K562 (cell line): ENCODE measurements at regions not wholly inside any gene's neighbourhood (a gene's known extent, or its start where the extent isn't known, plus 50 kb on each side); places are given as distances from the start of the nearest gene placed in this dataset.

Experiments used
- ATAC-seq: fragments of 200-7000 bp; cut with Tn5 transposase; 3 replicates; pipeline ENCODE4 v1.9.1; 2020; ENCODE audit warnings: moderate library complexity
- BruUV-seq: library from RNA; stranded (reverse); fragments of 400-500 nt; replicated peaks from 2 replicates; lab custom pipeline; 2021; lab: Mats Ljungman, UMichigan
- CTCF ChIA-PET: fragments of 300-600 bp; formaldehyde crosslinking; extraction: SDS; loops from one replicate; lab custom pipeline; 2021; ENCODE audit warnings: low intra/inter-chr PET ratio; lab: Yijun Ruan, JAX
- POLR2A ChIA-PET: fragments of 300-600, 350-650 bp; sonication (Branson Sonifier 250); formaldehyde crosslinking; extraction: SDS; loops from one replicate; lab custom pipeline; 2021; ENCODE audit warnings: antibody characterized with exemption, inconsistent platforms; lab: Yijun Ruan, JAX
- DNase-seq, 4 experiments: peaks; one replicate each; pipeline versions ENCODE4 v3.0.0 to v3.0.0-alpha.2; 2011 to 2018; ENCODE audit warnings: low spot score in 3 of 4, mixed read lengths in 3 of 4; ENCODE audit errors: extremely low read depth in 1 of 4
- FAIRE-seq: peaks from 2 replicates; lab custom pipeline; 2011; peaks lifted over from hg19 to GRCh38; lab: Jason Lieb, UNC
- H2AFZ ChIP-seq: 2 replicates; pipeline ENCODE4 v1.6.0; 2011; ENCODE audit warnings: low read depth, low read length, control low read depth, inconsistent platforms
- H3K27ac ChIP-seq: fragments of 200-600 bp; 3 replicates; pipeline ENCODE4 v1.8.0; 2011; ENCODE audit warnings: low read depth, mild to moderate bottlenecking, control low read depth, inconsistent platforms, low read length, moderate library complexity, mixed read lengths; ENCODE audit errors: extremely low read depth
- H3K27me3 ChIP-seq, 2 experiments: fragments of 300-600 bp in 1 of 2; 2 replicates in 1 of 2; 3 replicates in 1 of 2; pipeline versions ENCODE4 v1.6.0 to v1.8.0; 2011; ENCODE audit warnings: inconsistent platforms in 2 of 2, low read length in 2 of 2, mild to moderate bottlenecking in 1 of 2, mixed read lengths in 1 of 2, moderate library complexity in 1 of 2; ENCODE audit not compliant: control insufficient read depth in 2 of 2, insufficient read depth in 2 of 2
- H3K36me3 ChIP-seq: fragments of 300-600 bp; 3 replicates; pipeline ENCODE4 v1.8.0; 2011; ENCODE audit warnings: mild to moderate bottlenecking, low read length, inconsistent platforms; ENCODE audit not compliant: control insufficient read depth, insufficient read depth
- H3K4me1 ChIP-seq, 2 experiments: fragments of 200-600 bp in 1 of 2; replicated peaks in 1 of 2; 2 replicates in 1 of 2; 3 replicates in 1 of 2; pipeline versions ENCODE4 v1.5.1 to v1.8.0; 2011; ENCODE audit warnings: inconsistent platforms in 2 of 2, low read length in 2 of 2, mild to moderate bottlenecking in 1 of 2, mixed read lengths in 1 of 2, moderate library complexity in 1 of 2; ENCODE audit not compliant: control insufficient read depth in 2 of 2, insufficient read depth in 2 of 2
- H3K4me2 ChIP-seq: 2 replicates; pipeline ENCODE4 v1.6.1; 2011; ENCODE audit warnings: low read length, control low read depth, inconsistent platforms, mixed read lengths; ENCODE audit not compliant: insufficient read depth
- H3K4me3 ChIP-seq: fragments of 200-600 bp; sonication (generic), shearing (Covaris generic); 2 replicates; pipeline ENCODE4 v1.5.1; 2016; ENCODE audit warnings: control low read depth, inconsistent platforms
- H3K79me2 ChIP-seq: fragments of 200-600 bp; 3 replicates; pipeline ENCODE4 v1.8.0; 2011; ENCODE audit warnings: low read length, inconsistent platforms; ENCODE audit not compliant: control insufficient read depth, insufficient read depth
- H3K9ac ChIP-seq, 2 experiments: 2 replicates each; pipeline versions ENCODE4 v1.6.0 to v1.6.1; 2011; ENCODE audit warnings: low read depth in 2 of 2, low read length in 2 of 2, control low read depth in 1 of 2, inconsistent platforms in 1 of 2, mild to moderate bottlenecking in 1 of 2, mixed read lengths in 1 of 2; ENCODE audit not compliant: insufficient read depth in 1 of 2
- H3K9me1 ChIP-seq: one replicate; pipeline ENCODE4 v1.6.0; 2011; ENCODE audit warnings: inconsistent platforms, mild to moderate bottlenecking, low read length, moderate library complexity; ENCODE audit not compliant: control insufficient read depth, insufficient read depth
- H3K9me3 ChIP-seq: replicated peaks from 2 replicates; pipeline ENCODE4 v1.5.1; 2011; ENCODE audit warnings: low read depth, low read length, inconsistent platforms; ENCODE audit not compliant: control insufficient read depth, insufficient read depth
- H4K20me1 ChIP-seq: replicated peaks from 2 replicates; pipeline ENCODE4 v1.6.1; 2011; ENCODE audit warnings: low read length, inconsistent platforms, mixed read lengths; ENCODE audit not compliant: control insufficient read depth, insufficient read depth
- DMBX1 ChIP-seq: fragments of 250-450 bp; sonication (Bioruptor Pico); IDR thresholded peaks from 2 replicates; pipeline ENCODE4 v1.8.0; 2022; ENCODE audit warnings: inconsistent platforms, mild to moderate bottlenecking, moderate library complexity, borderline replicate concordance
- EP300 ChIP-seq: IDR thresholded peaks from 2 replicates; pipeline ENCODE4 v1.6.1; 2012; ENCODE audit warnings: low read length, improper control_type of control experiment
- HDAC6 ChIP-seq: IDR thresholded peaks from 2 replicates; pipeline ENCODE4 v1.6.1; 2012; ENCODE audit warnings: low read depth, mild to moderate bottlenecking, control low read depth, inconsistent platforms, low read length, moderate library complexity
- MECOM ChIP-seq: fragments of 250-450 bp; sonication (Bioruptor Pico); IDR thresholded peaks from 2 replicates; pipeline ENCODE4 v1.8.0; 2022; ENCODE audit warnings: inconsistent platforms
- MEIS2 ChIP-seq: fragments of 450-650 bp; IDR thresholded peaks from 2 replicates; pipeline ENCODE4 v1.6.1; 2014; ENCODE audit warnings: mild to moderate bottlenecking; ENCODE audit not compliant: partially characterized antibody
- RBM15 ChIP-seq: fragments of 200-400 bp; formaldehyde crosslinking; IDR thresholded peaks from 2 replicates; pipeline ENCODE4 v1.6.1; 2018; ENCODE audit warnings: mild to moderate bottlenecking, low read length, moderate library complexity; ENCODE audit not compliant: insufficient read depth
- ZBTB2 ChIP-seq: fragments of 450-650 bp; IDR thresholded peaks from 2 replicates; pipeline ENCODE4 v1.6.1; 2016; ENCODE audit warnings: antibody characterized with exemption
- ZBTB33 ChIP-seq: sonication (generic); formaldehyde crosslinking; IDR thresholded peaks from 2 replicates; pipeline ENCODE4 v1.8.1; 2023; ENCODE audit warnings: mild to moderate bottlenecking, missing genetic modification reagents
- ZFP1 ChIP-seq: fragments of 450-650 bp; formaldehyde crosslinking; IDR thresholded peaks from 2 replicates; pipeline ENCODE4 v1.4.0; 2020; ENCODE audit warnings: mild to moderate bottlenecking, mixed read lengths
- ZNF3 ChIP-seq: fragments of 250-450 bp; sonication (Bioruptor Pico); IDR thresholded peaks from 2 replicates; pipeline ENCODE4 v1.5.0; 2021; ENCODE audit warnings: mild to moderate bottlenecking, moderate library complexity
- ZNF431 ChIP-seq: sonication (generic); formaldehyde crosslinking; IDR thresholded peaks from 2 replicates; pipeline ENCODE4 v1.8.0; 2022; ENCODE audit warnings: mild to moderate bottlenecking, missing genetic modification reagents
- WGBS: fragments of 100-300 bp; shearing (Covaris generic); methylation state at CpG from one replicate; pipeline ENCODE4 v1.1.6; 2016; ENCODE audit warnings: low coverage, mixed read lengths; ENCODE audit not compliant: insufficient coverage; ENCODE audit errors: missing lambda C conversion rate; 5-methylcytosine and 5-hydroxymethylcytosine counted together
- in situ Hi-C: fragments of 300-500 bp; cut with MboI; formaldehyde crosslinking; loops from 4 replicates; pipeline ENCODE4 v1.15.0; 2018; ENCODE audit warnings: inconsistent platforms, mixed read lengths
- intact Hi-C: fragments of 100-400 bp; cut with micrococcal nuclease; formaldehyde crosslinking; loops from 2 replicates; pipeline ENCODE4 v1.14.2; 2022

- Histone ChIP-seq H3K36me3 (no peaks in the 10 kb centered on the region), H3K27ac (no peak overlapping the region), H3K79me2 (no peaks in the 10 kb centered on the region), H3K4me3 (no peak overlapping the region), H3K27me3 (peaks cover 13 to 69% of the 10 kb centered on the region in 2 experiments; a peak in 4 of 5 replicates), H3K9me3 (no peaks in the 10 kb centered on the region), H3K9me1 (no peaks in the 10 kb centered on the region), H2AFZ (no peak overlapping the region), H4K20me1 (no peaks in the 10 kb centered on the region), H3K4me2 (no peak overlapping the region), H3K4me1 (peaks cover 0 to 9% of the 10 kb centered on the region in 2 experiments; a peak in 2 of 5 replicates), H3K9ac (no peak overlapping the region)
- intact Hi-C loops (no loop called here), in situ Hi-C loops (no loop called here)
- POLR2A ChIA-PET = interaction anchor here (0.6 to 0.9 kb wide), 3 partner anchors 9 to 133 kb away, joined by 3 to 4 read pairs (median 3); no protein-coding TSS in a partner anchor
- no TSS peak for BruUV-seq
- 18% methylated on average over 54 of the region's 69 CpGs for WGBS
- TF ChIP-seq MEIS2 (no peak), HDAC6 (0 out of 2 replicates have a peak, but pooled peaks have one; percentile 17)
- CTCF ChIA-PET = no interaction called here
- FAIRE-seq = no peak
- no peak for DNase-seq
- no peak for ATAC-seq
Observed at GRCh38 chr6:170136541-170137175, 154.2 kb downstream of the DLL1 start.

- Histone ChIP-seq H3K9ac (no peak overlapping the region), H3K27me3 (peaks cover 13 to 69% of the 10 kb centered on the region in 2 experiments; a peak in 4 of 5 replicates), H3K4me1 (peaks cover 0 to 9% of the 10 kb centered on the region in 2 experiments; a peak in 2 of 5 replicates), H2AFZ (no peak overlapping the region), H3K9me3 (no peaks in the 10 kb centered on the region), H3K79me2 (no peaks in the 10 kb centered on the region), H3K36me3 (no peaks in the 10 kb centered on the region), H3K9me1 (no peaks in the 10 kb centered on the region), H3K4me3 (no peak overlapping the region), H4K20me1 (0 out of 2 replicates have a peak, but pooled peaks cover 2% of the 10 kb centered on the region), H3K4me2 (no peak overlapping the region), H3K27ac (no peak overlapping the region)
- ChIA-PET CTCF (no interaction called here), POLR2A (interaction anchor here (0.6 to 0.9 kb wide), 3 partner anchors 8 to 150 kb away, joined by 3 read pairs; no protein-coding TSS in a partner anchor)
- 2% methylated on average over 31 of the region's 38 CpGs for WGBS
- FAIRE-seq = no peak
- no TSS peak for BruUV-seq
- no peak for ATAC-seq
- no peak for DNase-seq
- intact Hi-C loops = no loop called here
- in situ Hi-C loops = no loop called here
- TF ChIP-seq ZBTB33 (CRISPR knock-in tag) (no peak), ZNF431 (CRISPR knock-in tag) (no peak), EP300 (no peak), DMBX1 (CRISPR knock-in tag) (no peak), RBM15 (no peak), MECOM (CRISPR knock-in tag) (no peak), ZBTB2 (no peak), ZNF3 (no peak), ZFP1 (no peak)
Observed at GRCh38 chr6:170135821-170136471, 154.9 kb downstream of the DLL1 start.
